ENCODE measurements at regions not wholly inside any gene's neighbourhood (a gene's known extent, or its start where the extent isn't known, plus 50 kb on each side); places are given as distances from the start of the nearest gene placed in this dataset.
A peak's percentile ranks its signal among the peaks of the same experiment; 100 is the strongest.
"Not testable (repeated sequence)": the region's sequence is repeated elsewhere in the genome, so short reads cannot be mapped to it uniquely, and the experiment has no call there.

GRCh38 chr6:4250645-4251044, 115.3 kb upstream of the ECI2 start (continued):
- TF ChIP-seq TBP (optimal IDR thresholded peaks at IDR 0.05; ENCODE audit: low read depth, low read length) (no peak), ZC3H4 (CRISPR knock-in tag; IDR thresholded peaks at IDR 0.05; ENCODE audit: borderline replicate concordance) (no peak), GATA2 (CRISPR knock-in tag; IDR thresholded peaks at IDR 0.05) (no peak)

- H3K9me1 ChIP-seq (ENCODE audit: control insufficient read depth, insufficient read depth, low read length); H3K27me3 ChIP-seq (ENCODE audit: control insufficient read depth in 2 of 2, insufficient read depth in 2 of 2, low read length in 2 of 2); H3K9me3 ChIP-seq (replicated peaks; ENCODE audit: control insufficient read depth, insufficient read depth, low read depth, low read length); in situ Hi-C loops (cut with MboI); H3K9ac ChIP-seq (ENCODE audit: insufficient read depth in 1 of 2, low read depth in 2 of 2, low read length in 2 of 2); H3K79me2 ChIP-seq (ENCODE audit: control insufficient read depth, insufficient read depth, low read length); H4K20me1 ChIP-seq (replicated peaks; ENCODE audit: control insufficient read depth, insufficient read depth, low read length); ATAC-seq; H3K4me1 ChIP-seq (replicated peaks in 1 of 2; ENCODE audit: control insufficient read depth in 2 of 2, insufficient read depth in 2 of 2, low read length in 2 of 2); POLR2A ChIA-PET; BruUV-seq (replicated peaks); intact Hi-C loops (cut with micrococcal nuclease); H3K27ac ChIP-seq (ENCODE audit: extremely low read depth, low read depth, low read length); H3K4me2 ChIP-seq (ENCODE audit: insufficient read depth, low read length); H3K4me3 ChIP-seq; H3K36me3 ChIP-seq (ENCODE audit: control insufficient read depth, insufficient read depth, low read length); H2AFZ ChIP-seq (ENCODE audit: low read depth, low read length); CTCF ChIA-PET (ENCODE audit: low intra/inter-chr PET ratio); DNase-seq (ENCODE audit: extremely low read depth in 1 of 4, low spot score in 3 of 4); FAIRE-seq: not testable (repeated sequence)
- 0% methylated on average over 1 of the region's 1 CpG for WGBS (ENCODE audit: insufficient coverage, low coverage, missing lambda C conversion rate)
These were observed 108.5 kb upstream of the ECI2 start for GRCh38 chr6:4243832-4244231.

- no peak overlapping the region for H3K4me2 ChIP-seq (ENCODE audit: insufficient read depth, low read length)
- in situ Hi-C loops (cut with MboI), result no loop called here
- BruUV-seq (replicated peaks), result no TSS peak
- no peak overlapping the region for H3K27ac ChIP-seq (ENCODE audit: extremely low read depth, low read depth, low read length)
- H3K9ac ChIP-seq (ENCODE audit: insufficient read depth in 1 of 2, low read depth in 2 of 2, low read length in 2 of 2), result no peak overlapping the region
- H2AFZ ChIP-seq (ENCODE audit: low read depth, low read length), result no peak overlapping the region
- no peak overlapping the region for H3K4me3 ChIP-seq
- 2% methylated on average over 3 of the region's 3 CpGs for WGBS (ENCODE audit: insufficient coverage, low coverage, missing lambda C conversion rate)
- H4K20me1 ChIP-seq (replicated peaks; ENCODE audit: control insufficient read depth, insufficient read depth, low read length), result no peaks in the 10 kb centered on the region
- no peaks in the 10 kb centered on the region for H3K27me3 ChIP-seq (ENCODE audit: control insufficient read depth in 2 of 2, insufficient read depth in 2 of 2, low read length in 2 of 2)
- no peaks in the 10 kb centered on the region for H3K79me2 ChIP-seq (ENCODE audit: control insufficient read depth, insufficient read depth, low read length)
- DNase-seq (ENCODE audit: extremely low read depth in 1 of 4, low spot score in 3 of 4) (no peak), ATAC-seq (no peak), FAIRE-seq (no peak)
- no peaks in the 10 kb centered on the region for H3K9me3 ChIP-seq (replicated peaks; ENCODE audit: control insufficient read depth, insufficient read depth, low read depth, low read length)
- no peaks in the 10 kb centered on the region for H3K4me1 ChIP-seq (replicated peaks in 1 of 2; ENCODE audit: control insufficient read depth in 2 of 2, insufficient read depth in 2 of 2, low read length in 2 of 2)
- CTCF ChIA-PET (ENCODE audit: low intra/inter-chr PET ratio), result no interaction called here
- no peaks in the 10 kb centered on the region for H3K36me3 ChIP-seq (ENCODE audit: control insufficient read depth, insufficient read depth, low read length)
- no peaks in the 10 kb centered on the region for H3K9me1 ChIP-seq (ENCODE audit: control insufficient read depth, insufficient read depth, low read length)
- TF ChIP-seq ZNF445 (CRISPR knock-in tag; IDR thresholded peaks at IDR 0.05; ENCODE audit: low read depth), result peak; percentile 73; the same call in 1 of the 2 replicates
- no peak for TF ChIP-seq CHAMP1 (IDR thresholded peaks at IDR 0.05)
- peak; percentile 42; the same call in 1 of the 2 replicates for TF ChIP-seq TRIM28 (IDR thresholded peaks at IDR 0.05)
- TF ChIP-seq CBX8 (IDR thresholded peaks at IDR 0.05; ENCODE audit: borderline replicate concordance, extremely low read depth, low read depth, low read length, poor library complexity, severe bottlenecking), result no peak
- peak in 1 of 2 experiments; percentile 63; a peak in 2 of 3 replicates for TF ChIP-seq CBX3 (IDR thresholded peaks at IDR 0.05; ENCODE audit: borderline replicate concordance in 1 of 2, low read length in 2 of 2)
- peak; percentile 83; the same call in 1 of the 2 replicates for TF ChIP-seq CBX5 (IDR thresholded peaks at IDR 0.05; ENCODE audit: borderline replicate concordance, low read depth)
- TF ChIP-seq ZNF280A (IDR thresholded peaks at IDR 0.05; ENCODE audit: low read depth, partially characterized antibody), result peak; percentile 63
- TF ChIP-seq ZFP36 (IDR thresholded peaks at IDR 0.05; ENCODE audit: low read depth, low read length, partially characterized antibody), result peak; percentile 45
- intact Hi-C loops (cut with micrococcal nuclease), result no loop called here
- POLR2A ChIA-PET, result no interaction called here
These were observed 107.9 kb upstream of the ECI2 start for GRCh38 chr6:4243237-4243636.

Measured in K562 (cell line).